Astrocyte of the hippocampus (primary cell): ENCODE measurements at regions not wholly inside any gene's neighbourhood (a gene's known extent, or its start where the extent isn't known, plus 50 kb on each side); places are given as distances from the start of the nearest gene placed in this dataset.

Experiments used
- DNase-seq: peaks from one replicate; pipeline ENCODE4 v3.0.0; 2011; ENCODE audit warnings: low read depth, low spot score

DNA sequence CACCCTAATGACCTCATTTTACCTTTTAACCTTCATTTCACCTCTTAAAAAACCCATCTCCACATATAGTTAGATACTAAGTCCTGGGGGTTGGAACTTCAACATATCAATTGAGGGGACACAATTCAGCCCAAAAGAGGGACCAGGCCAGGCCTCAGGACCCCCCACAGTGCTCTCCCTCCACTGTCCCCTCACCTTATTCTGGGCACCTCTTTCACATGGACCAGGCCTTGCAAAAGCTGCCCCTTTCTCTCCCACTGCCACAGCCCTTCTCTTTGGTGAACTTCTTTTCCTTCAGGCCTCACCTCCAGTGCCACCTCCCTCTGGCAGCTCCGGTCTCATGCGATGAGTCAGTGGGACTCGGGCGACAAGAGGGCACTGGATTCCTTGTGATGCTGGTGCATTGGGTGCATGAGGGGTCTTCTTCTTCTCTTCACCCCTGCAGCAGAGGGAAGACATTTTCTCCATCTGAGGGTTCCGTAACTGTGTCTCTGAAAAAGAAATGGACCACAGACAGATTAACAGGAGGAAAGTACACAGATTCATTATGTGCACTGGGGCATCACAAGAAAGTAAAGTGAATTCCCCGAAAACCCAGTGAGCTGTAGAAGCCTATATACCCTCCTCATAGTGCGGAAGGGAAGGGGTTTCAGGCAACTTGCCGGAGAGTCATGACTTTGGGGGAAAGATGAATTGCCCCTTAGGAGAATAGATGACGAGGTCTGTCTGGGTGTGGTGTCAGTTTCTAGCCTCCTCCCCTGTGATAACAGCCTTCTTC lies 288.7 kb upstream of the IGFBP3 start:
- DNase-seq, result no peak

DNA sequence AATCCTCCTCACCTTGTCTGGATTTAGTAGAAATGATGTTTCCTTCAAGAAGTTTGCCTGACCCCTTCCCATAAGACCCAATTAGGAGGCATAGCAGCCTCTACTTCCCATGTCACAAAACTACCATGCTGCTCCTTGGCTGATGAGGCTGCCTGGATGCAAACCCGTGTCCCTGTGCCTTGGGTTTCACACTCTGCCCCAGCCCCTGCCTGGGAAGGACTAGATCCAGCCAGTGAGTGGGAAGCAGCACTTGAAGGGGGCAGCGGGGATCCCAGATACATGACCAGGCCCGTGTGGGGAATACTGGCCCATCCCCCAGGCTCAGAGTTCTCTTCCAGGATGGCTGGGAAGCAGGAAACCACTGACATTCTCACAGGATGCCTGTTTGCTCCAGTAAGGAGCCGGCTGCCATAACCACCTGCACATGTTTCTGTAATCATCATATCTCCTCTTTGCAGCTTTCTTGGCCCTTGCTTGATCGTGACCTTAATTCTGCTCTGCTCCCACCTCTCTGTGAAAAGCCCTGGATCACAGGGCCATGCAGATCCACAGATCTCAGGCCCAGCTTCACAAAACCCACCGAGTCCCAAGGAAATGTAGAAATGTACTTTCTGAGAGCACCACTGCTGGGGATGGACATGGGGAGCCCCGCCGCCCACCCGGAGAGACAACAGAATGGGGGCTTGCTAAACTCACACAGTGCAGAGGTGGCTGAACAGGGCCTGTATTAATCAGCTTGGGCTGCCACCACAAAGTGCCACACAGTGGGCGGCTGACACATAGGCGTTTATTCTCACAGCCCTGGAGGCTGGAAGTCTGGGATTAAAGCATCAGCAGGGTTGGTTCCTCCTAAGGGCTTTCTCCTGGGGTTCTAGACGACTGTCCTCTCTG lies 287.8 kb upstream of the IGFBP3 start:
- DNase-seq, result no peak

DNA sequence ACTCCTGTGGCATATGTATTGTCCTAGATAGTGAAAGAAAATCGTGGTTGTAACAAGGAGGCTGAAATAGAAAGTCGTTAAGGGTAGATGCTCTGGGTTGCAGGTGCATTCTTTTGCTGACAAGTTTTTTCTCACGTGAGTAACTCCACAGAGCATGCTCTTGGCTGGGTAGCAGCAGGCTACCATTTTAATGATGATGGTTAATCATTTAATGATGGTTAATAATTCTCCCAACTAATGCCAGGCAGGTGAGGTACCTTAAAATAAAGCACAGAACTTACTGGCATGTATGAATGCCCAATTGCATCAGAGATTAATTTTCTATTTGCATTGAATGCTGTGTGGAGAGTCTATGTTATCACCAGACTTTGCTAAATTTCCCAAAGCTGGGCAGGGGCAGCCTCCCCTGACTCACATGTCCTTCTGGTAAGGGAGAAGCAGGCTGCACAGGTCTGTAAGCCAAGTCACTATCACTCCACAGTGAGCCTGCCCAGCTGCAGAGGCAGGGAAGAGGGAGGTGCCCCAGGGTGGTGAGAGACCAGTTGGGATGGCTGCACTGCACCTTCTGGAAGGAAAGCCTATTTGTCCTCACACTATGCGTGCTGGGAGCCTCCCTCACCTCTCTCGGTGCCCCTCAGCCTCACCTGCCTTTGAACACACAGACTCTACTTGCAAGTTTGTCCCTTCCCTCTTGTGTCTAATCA lies 287.0 kb upstream of the IGFBP3 start:
- DNase-seq, result no peak

DNA sequence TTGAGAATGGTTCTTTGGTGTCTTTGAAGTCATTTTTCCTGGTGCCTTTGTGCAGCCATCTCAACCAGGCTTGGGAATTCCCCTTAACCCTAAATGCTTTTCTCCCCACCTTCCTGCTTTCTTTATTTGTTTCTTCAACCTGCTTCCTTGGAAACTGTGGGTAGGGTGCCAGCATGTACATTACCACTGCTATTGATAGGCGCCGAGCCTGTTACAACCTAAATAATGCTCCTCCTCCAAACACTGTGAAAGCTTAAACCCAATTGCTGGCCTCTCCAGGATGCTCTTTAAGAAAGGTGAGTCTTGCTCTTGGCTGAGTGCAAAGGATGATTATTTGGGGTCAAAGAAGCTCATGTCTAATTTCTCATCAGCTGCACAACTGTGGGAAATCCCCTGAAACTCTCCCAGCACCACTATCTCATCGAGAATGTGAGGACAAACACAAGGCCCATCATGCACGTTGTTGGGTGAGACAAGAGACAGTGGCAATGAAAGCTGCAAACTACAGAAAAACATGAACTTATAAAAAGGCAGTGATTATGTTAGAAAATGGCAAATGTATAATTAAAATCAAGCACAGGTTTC lies 285.5 kb upstream of the IGFBP3 start:
- DNase-seq, result no peak

DNA sequence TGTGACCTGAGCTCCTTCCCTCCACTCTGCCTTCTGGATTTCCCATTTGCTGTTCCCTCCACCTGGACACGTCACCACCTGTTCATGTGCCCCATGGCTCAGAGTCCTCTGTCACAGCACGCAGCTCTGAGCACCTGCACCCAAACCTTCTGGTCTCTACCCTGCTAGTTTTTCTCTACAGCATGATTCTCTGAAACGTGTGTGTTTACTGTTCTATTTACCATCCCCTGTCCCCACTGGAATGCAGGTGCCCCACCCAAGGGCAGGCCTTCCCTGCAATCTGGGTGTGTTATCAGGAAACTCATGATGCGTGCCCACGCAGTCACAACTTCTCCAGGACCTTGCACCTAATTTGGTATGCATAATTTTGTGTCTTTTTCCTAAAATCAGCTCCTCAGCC lies 284.4 kb upstream of the IGFBP3 start:
- DNase-seq, result no peak

DNA sequence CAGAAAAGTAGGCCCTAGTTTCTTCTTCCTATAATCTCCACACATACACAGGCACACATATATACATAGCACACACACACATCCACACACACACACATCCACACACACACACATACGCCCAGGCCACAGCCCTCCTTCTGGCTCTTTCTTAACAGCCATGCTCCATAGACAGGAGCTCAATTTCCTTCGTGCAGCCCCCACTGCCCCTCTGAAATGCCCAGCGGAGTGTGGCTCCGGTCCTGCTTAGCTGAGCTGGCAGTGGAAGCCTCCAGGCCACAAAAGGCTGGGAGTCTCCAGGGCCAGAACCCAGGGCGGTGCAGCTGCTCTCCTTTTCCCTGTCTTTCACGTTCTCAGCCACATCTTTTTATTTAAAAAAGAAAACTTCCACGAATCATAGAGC lies 282.9 kb upstream of the IGFBP3 start:
- DNase-seq, result no peak

DNA sequence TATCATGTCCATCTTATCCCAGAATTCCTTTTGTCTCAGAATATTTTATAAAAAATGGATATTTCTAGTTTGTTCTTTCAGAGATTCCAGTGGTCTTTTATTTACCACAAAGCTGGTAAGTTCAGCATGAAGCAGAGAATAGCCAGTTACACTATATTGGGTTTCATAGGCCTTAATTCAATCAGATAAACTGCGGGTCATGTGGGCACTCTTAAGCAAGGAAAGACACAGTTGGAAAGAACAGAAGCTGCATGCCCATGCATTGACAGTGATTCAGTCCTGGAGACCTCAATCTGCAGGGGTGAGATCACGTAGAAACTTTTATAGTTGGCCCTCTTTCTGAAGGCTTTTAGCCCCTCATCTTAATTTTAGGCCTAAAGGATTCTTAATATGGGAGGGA lies 281.3 kb upstream of the IGFBP3 start:
- no peak for DNase-seq

DNA sequence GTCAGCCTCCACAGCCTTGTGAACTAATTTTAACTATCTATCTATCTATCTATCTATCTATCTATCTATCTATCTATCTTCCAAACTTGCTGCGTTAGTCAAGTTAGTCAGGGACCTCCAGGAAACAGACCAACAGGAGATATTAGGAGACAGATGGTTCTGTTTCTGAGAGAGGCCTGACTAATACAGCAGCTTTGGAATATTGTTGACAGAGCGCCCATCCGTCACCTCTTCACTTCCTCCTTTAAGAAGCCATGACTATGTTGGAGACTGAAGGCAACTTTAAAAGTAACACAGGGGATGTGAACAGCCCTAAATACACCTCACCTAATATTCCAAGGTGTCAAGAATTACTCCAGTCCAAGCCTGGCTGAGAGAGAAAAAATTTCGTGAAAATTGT lies 280.9 kb upstream of the IGFBP3 start:
- DNase-seq, result no peak

DNA sequence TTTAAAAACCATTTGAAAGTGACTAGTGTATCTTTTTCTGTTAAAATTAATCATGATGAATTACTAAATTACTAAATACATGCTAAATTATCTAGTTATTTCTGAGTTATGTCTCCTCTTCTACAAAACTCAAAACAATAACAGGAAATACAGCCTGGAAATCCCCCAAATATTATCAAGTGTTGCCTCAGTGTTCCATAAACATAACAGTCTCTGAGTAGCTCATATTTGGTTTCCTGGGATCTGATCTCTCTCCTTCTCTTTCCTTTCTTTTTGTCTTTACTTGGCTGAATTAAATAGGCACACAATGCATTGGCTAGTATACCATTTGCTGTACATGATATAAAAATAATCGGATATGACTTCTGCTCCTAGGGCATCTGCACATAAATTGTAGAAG lies 277.6 kb upstream of the IGFBP3 start:
- DNase-seq, result no peak

DNA sequence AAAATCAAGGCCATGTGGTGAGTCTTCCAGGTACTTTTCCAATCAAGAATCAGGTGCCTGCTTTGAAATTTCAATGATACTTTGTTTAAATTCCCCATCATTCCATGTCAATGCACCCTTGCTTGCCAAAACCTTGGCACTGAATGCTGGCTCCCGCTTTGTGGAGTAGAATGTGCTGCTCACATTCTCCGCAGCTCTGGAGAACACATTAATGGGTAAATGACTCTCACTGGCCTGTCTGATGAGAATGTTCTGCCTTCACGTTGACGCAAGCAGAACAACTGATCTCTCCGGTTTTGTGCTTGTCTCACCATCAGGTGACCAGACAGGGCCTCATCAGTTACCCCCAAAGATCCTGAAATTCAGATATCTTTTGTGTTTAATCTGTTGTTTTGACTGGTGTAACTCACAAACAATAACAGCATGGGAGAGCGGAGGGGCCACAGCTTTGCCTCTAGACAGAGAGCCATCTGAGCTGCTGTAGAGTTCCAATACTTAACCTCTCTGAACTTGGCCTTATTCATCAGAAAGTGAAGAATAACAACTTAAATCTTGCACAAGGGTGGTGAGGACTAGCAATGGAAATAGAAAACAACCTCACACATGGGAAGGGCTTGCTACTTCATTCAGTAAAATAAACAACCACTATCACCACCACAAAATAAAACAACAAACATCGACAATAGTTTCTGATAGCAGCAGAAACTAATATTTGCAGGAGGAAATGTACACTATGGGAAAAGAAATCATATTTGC lies 276.9 kb upstream of the IGFBP3 start:
- peak; percentile 40 for DNase-seq

DNA sequence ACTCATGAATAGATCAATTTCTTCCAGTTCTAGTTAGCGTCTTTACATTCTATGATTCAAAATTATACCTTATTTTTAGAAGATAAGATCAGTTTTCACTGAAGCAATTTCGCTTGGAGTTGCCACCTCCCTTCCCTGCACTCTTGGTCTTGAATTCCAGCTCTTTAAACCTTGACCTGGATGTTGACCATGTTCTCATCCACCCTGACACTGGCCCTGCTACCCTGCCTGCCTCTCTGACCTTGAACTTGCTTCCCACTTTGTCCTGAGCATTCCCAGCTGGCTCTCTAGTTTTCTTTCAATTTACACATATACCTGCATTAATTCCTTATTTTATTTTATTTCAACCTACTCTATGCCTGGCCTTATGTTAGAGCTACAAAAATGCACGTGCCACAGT lies 274.9 kb upstream of the IGFBP3 start:
- no peak for DNase-seq

DNA sequence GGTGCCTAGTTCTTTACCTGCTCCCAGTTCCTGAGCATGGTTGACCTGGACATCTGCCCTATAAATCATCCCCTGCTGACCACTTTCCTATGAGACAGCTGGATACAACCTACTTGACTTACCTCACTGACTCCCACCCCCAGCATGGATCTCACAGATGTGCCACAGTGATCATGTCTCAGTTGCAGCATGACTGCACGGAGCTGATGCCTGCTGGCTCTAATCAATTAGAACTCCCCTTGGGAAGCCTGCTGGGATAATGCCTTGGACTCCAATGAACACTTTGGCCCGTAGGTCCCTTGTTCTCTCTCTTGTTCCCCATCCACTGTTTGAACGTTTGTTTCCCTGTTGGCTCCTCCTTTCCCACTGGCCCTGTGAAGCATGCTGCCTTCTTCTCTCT lies 271.2 kb upstream of the IGFBP3 start:
- DNase-seq, result no peak

DNA sequence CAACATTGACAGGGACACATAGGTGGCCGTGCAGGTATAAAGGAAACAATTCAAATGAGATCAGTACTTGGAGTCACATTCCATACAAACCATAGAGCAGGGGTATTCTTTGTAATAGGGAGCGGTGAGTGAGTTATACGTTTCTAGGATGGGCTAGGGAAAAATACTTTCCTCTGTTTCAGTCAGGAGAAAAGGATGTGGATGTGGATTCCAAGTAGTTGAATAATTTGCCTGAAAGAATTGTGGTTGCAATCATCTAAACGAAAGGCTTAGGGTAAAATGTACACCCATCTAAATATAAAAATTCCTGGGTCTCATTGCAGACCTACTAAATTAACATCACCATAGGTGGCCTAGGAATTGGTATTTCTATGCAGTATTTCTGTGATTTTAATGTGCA lies 270.7 kb upstream of the IGFBP3 start:
- DNase-seq, result peak; percentile 74

DNA sequence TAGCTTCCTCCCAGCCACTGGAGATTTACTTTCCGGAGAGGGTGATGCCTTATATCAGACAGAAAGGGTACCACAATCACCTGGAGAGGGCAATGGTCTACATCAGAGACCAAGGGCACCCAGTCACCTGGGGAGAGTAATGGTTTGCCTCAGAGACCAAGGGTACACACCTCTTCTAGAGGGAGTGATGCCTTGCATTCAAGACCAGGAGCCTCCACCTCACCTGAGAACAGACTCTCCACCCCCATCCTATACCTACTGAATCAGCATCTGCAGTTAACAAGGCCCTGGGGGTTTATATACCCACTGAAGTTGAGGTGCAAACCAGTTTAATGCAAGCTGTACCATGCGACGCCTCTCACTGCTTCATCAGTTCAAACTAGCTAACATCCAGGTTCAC lies 270.2 kb upstream of the IGFBP3 start:
- DNase-seq, result no peak

DNA sequence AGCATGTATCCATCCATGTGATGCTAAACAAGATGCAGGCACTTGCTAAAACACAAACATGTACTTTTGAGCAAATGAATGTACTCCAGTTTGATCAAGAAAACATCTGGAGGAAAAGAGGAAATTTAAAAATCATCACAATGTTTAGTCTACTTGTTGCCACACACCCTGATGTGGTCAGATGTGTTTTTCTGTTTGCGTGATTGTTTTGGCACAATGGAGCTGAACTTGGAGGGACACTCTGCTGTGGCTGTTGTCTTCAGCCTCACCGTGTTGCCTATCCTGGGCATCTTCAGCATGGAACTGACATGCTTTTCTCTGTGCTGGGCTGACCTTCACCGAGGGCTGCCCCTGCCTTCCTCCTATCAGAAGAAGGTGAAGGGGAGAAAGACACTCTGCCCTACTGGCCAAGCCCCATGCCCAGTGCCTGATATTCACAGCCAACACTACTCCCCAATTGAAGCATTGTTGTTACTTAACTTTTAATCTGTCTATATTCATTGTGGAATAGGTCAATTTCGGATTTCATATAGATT lies 268.3 kb upstream of the IGFBP3 start:
- DNase-seq, result no peak

DNA sequence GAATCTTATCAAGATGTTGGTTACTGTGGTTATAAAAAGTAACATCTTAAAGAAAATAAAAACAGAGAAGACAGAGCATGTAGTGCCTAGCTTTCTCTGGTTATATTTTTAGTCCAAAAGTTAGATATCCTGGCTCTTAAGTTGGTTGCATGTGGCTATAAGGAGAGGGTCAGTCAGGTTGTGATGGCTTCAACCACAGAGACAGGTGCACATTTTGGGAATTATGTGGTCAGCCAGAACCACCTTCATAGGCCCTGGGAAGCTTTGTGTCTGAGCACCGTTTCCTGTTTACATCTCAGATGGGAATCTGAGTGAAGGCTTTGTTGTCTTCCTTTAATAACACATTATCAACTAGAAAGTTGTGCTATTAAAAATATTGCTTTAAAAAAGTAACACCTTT lies 265.1 kb upstream of the IGFBP3 start:
- no peak for DNase-seq

DNA sequence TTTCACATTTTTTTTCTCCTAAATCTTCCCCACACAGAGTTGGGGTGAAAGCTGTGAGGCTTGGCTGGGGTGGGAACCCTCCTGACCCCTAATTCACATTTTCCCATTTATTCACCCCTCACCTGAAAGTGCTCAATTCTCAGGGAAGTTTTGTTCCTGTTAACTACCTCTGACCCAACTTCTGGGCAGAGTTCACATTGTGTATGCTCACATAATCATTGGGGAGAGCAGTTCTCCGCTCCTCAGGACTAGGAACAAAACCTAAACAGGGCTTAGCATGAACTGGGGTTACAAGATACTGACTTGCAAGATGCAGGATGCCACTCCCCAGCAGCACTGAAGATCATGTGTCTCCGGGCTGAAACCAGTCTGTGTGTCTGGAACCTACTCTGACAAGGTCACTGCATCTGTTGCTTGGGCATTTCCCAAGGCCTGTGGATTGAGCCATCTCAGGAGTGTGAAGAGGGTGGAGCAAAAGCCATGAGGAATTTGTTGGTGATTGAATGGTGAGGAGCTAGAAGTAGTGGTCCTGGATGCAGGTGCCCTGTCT lies 258.1 kb upstream of the IGFBP3 start:
- DNase-seq, result no peak

DNA sequence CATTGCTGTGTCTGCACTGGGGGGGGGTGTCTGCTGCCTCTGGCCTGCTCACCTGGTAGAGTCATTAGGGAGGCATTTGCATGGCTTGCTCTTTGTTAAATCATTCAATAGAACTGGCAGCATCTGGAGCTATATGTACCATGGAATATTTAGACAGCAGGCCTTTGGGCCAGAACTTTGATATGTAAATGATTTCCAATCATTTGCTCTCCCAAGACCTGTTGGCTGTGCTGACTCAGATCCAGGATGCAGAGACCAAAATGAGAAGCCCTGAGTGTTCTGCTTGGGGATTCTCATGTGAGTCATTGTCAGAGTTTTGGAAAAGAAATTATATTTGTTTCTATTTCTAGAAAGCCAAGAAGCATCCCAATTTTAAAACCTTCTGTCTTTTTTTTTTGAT lies 257.6 kb upstream of the IGFBP3 start:
- DNase-seq, result peak; percentile 71

DNA sequence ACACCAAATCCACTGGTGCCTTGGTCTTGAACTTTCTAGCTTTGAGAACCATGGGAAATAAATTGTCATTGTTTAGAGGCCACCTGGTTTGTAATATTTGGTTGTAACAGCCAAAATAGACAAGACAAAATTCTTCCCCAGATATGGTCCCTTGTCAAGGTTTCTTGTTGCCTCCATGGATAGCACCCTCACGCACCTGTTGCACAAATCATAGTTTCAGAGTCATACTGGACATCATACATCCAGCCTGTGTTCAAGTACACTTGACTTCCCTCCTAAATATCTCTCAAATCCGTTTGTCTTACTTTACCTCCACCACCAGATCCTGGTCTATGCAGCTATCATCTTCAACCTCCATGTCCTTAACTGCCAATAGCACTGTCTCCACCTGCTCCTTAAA lies 256.7 kb upstream of the IGFBP3 start:
- no peak for DNase-seq

DNA sequence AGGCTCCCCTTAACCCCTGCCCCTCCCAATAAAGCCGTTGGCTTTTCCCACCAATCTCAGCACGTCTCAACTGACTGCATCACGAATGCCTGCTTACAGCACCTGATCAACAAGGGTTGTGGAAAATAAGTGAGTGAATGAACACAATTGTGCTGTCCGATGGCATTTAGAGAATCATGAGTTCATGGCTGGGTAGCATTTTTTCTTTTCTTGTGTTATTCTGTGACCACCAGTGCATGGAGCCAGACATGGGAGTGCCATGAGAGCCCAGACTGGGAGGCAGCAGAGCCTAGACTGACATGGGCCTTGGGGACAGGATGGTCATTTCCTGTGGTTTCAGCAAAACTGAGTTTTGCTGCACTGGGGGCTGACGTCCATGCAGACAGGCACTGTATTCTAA lies 254.1 kb upstream of the IGFBP3 start:
- no peak for DNase-seq

DNA sequence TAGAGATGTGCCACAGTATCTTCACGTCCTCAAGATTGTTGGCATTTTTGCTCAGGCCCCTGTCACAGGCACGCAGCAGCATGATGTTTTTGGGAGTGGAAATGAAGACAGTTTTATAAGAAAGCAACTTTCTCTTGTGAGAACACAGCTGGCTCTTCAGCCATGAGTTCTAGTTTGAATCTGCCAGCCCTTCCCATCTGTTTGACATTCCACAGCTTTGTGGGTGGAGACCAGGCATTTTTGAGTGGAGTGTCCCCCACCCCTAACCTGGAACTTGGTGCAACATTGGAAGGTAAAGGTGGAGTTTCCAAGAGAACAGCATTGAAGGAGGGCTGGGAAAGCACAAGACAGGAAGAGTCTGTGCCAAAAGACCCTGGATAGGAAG lies 253.1 kb upstream of the IGFBP3 start:
- DNase-seq, result no peak
